IMR-90 (cell line): ENCODE measurements at regions not wholly inside any gene's neighbourhood (a gene's known extent, or its start where the extent isn't known, plus 50 kb on each side); places are given as distances from the start of the nearest gene placed in this dataset.
"Not testable (repeated sequence)": the region's sequence is repeated elsewhere in the genome, so short reads cannot be mapped to it uniquely, and the experiment has no call there.

ENCODE experiments used
- ATAC-seq: fragments of 200-7000 bp; cut with Tn5 transposase; 2 replicates; pipeline ENCODE4 v1.9.1; 2020; ENCODE audit warnings: low read depth, mild to moderate bottlenecking, moderate library complexity
- BruUV-seq: library from RNA; stranded (reverse); fragments of 400-500 nt; replicated peaks from 2 replicates; lab custom pipeline; 2021; lab: Mats Ljungman, UMichigan
- CTCF ChIA-PET: fragments of 300-600 bp; formaldehyde crosslinking; extraction: SDS; loops from one replicate; lab custom pipeline; 2021; ENCODE audit warnings: antibody characterized with exemption; lab: Yijun Ruan, JAX
- POLR2A ChIA-PET: fragments of 300-600 bp; sonication (Branson Sonifier 250); formaldehyde crosslinking; loops from one replicate; lab custom pipeline; 2022; ENCODE audit warnings: antibody characterized with exemption; ENCODE audit not compliant: unreplicated experiment; lab: Charles Lee
- DNase-seq: peaks from one replicate; pipeline ENCODE4 v3.0.0; 2013
- H2AFZ ChIP-seq: replicated peaks from 2 replicates; pipeline ENCODE3; 2013; ENCODE audit warnings: low read length, mild to moderate bottlenecking; ENCODE audit not compliant: poor library complexity
- H2AK5ac ChIP-seq: 2 replicates; pipeline ENCODE4 v1.6.1; 2013; ENCODE audit warnings: low read depth, low read length, inconsistent platforms
- H2AK9ac ChIP-seq: replicated peaks from 2 replicates; pipeline ENCODE3; 2013; ENCODE audit warnings: mild to moderate bottlenecking, low read depth, low read length, moderate library complexity; ENCODE audit not compliant: poor library complexity
- H2BK120ac ChIP-seq: 2 replicates; pipeline ENCODE4 v1.6.1; 2013; ENCODE audit warnings: low read depth, low read length, inconsistent platforms
- H2BK15ac ChIP-seq: 3 replicates; pipeline ENCODE4 v1.6.1; 2013; ENCODE audit warnings: low read depth, low read length, inconsistent platforms
- H2BK20ac ChIP-seq: 2 replicates; pipeline ENCODE4 v1.6.1; 2013; ENCODE audit warnings: low read depth, mild to moderate bottlenecking, inconsistent platforms, low read length, moderate library complexity
- H2BK5ac ChIP-seq: 2 replicates; pipeline ENCODE4 v1.6.1; 2013; ENCODE audit warnings: mild to moderate bottlenecking, low read depth, low read length, inconsistent platforms; ENCODE audit not compliant: poor library complexity, severe bottlenecking
- H3K14ac ChIP-seq: replicated peaks from 2 replicates; pipeline ENCODE4 v1.6.1; 2013; ENCODE audit warnings: low read depth, low read length, inconsistent platforms
- H3K18ac ChIP-seq: 2 replicates; pipeline ENCODE4 v1.6.1; 2013; ENCODE audit warnings: low read depth, low read length, control low read depth
- H3K23ac ChIP-seq: 2 replicates; pipeline ENCODE4 v1.6.1; 2013; ENCODE audit warnings: low read depth, low read length, inconsistent platforms
- H3K27ac ChIP-seq: 2 replicates; pipeline ENCODE4 v1.5.1; 2013; ENCODE audit warnings: mild to moderate bottlenecking, control low read depth, low read length; ENCODE audit not compliant: insufficient read depth
- H3K27me3 ChIP-seq: 2 replicates; pipeline ENCODE4 v1.6.1; 2013; ENCODE audit warnings: low read length; ENCODE audit not compliant: control insufficient read depth, insufficient read depth
- H3K36me3 ChIP-seq: 2 replicates; pipeline ENCODE4 v1.6.1; 2013; ENCODE audit warnings: low read length, mixed read lengths; ENCODE audit not compliant: control insufficient read depth, insufficient read depth
- H3K4ac ChIP-seq: 2 replicates; pipeline ENCODE4 v1.6.1; 2013; ENCODE audit warnings: low read depth, low read length, inconsistent platforms
- H3K4me1 ChIP-seq: 2 replicates; pipeline ENCODE4 v1.6.1; 2013; ENCODE audit warnings: low read length, mixed read lengths; ENCODE audit not compliant: control insufficient read depth, insufficient read depth
- H3K4me2 ChIP-seq: 2 replicates; pipeline ENCODE4 v1.6.1; 2013; ENCODE audit warnings: low read depth, mild to moderate bottlenecking, control low read depth, low read length, moderate library complexity
- H3K4me3 ChIP-seq: 2 replicates; pipeline ENCODE4 v1.5.1; 2013; ENCODE audit warnings: low read depth, mild to moderate bottlenecking, control low read depth, low read length, moderate library complexity; ENCODE audit not compliant: insufficient read depth
- H3K56ac ChIP-seq: 2 replicates; pipeline ENCODE4 v1.6.1; 2013; ENCODE audit warnings: low read length, inconsistent platforms; ENCODE audit not compliant: insufficient read depth; ENCODE audit errors: extremely low read depth
- H3K79me1 ChIP-seq, 2 experiments: 2 replicates each; pipeline ENCODE4 v1.6.1; 2013; ENCODE audit warnings: low read length in 2 of 2, inconsistent platforms in 1 of 2, low read depth in 1 of 2
- H3K9ac ChIP-seq: 2 replicates; pipeline ENCODE4 v1.6.1; 2013; ENCODE audit warnings: low read depth, low read length, control low read depth
- H3K9me1 ChIP-seq: 2 replicates; pipeline ENCODE4 v1.6.1; 2013; ENCODE audit warnings: low read length, inconsistent platforms; ENCODE audit not compliant: insufficient read depth
- H3K9me3 ChIP-seq: 2 replicates; pipeline ENCODE4 v1.6.1; 2013; ENCODE audit warnings: low read length; ENCODE audit not compliant: control insufficient read depth, insufficient read depth
- H4K20me1 ChIP-seq: 2 replicates; pipeline ENCODE4 v1.6.1; 2013; ENCODE audit warnings: low read length, inconsistent platforms; ENCODE audit not compliant: insufficient read depth
- H4K5ac ChIP-seq: 2 replicates; pipeline ENCODE4 v1.6.1; 2013; ENCODE audit warnings: mild to moderate bottlenecking, low read depth, low read length, control low read depth
- H4K8ac ChIP-seq, 2 experiments: 2 replicates each; pipeline ENCODE4 v1.6.1; 2013; ENCODE audit warnings: low read depth in 2 of 2, low read length in 2 of 2, control low read depth in 1 of 2, inconsistent platforms in 1 of 2
- H4K91ac ChIP-seq: 2 replicates; pipeline ENCODE4 v1.6.1; 2013; ENCODE audit warnings: low read depth, low read length, inconsistent platforms; ENCODE audit not compliant: insufficient read depth
- WGBS, 2 experiments: methylation state at CpG; one replicate each; pipeline versions ENCODE4 v1.1.5 to v1.1.7; 2013; ENCODE audit warnings: missing lambda C conversion rate in 2 of 2; ENCODE audit not compliant: insufficient read length in 1 of 2; ENCODE audit errors: extremely low coverage in 2 of 2; 5-methylcytosine and 5-hydroxymethylcytosine counted together
- dilution Hi-C: fragments of 300-500 bp; cut with HindIII; formaldehyde crosslinking; loops from one replicate; pipeline ENCODE4 v1.14.3; 2018; ENCODE audit warnings: low sequenced_read_pairs; ENCODE audit not compliant: unreplicated experiment
- in situ Hi-C: fragments of 300-500 bp; cut with MboI; formaldehyde crosslinking; loops from 3 replicates; pipeline ENCODE4 v1.14.3; 2019; ENCODE audit warnings: low sequenced_read_pairs, inconsistent platforms, mixed read lengths
- intact Hi-C: fragments of 100-400 bp; cut with micrococcal nuclease; formaldehyde crosslinking; loops from 2 replicates; pipeline ENCODE4 v1.10.0; 2022

DNA sequence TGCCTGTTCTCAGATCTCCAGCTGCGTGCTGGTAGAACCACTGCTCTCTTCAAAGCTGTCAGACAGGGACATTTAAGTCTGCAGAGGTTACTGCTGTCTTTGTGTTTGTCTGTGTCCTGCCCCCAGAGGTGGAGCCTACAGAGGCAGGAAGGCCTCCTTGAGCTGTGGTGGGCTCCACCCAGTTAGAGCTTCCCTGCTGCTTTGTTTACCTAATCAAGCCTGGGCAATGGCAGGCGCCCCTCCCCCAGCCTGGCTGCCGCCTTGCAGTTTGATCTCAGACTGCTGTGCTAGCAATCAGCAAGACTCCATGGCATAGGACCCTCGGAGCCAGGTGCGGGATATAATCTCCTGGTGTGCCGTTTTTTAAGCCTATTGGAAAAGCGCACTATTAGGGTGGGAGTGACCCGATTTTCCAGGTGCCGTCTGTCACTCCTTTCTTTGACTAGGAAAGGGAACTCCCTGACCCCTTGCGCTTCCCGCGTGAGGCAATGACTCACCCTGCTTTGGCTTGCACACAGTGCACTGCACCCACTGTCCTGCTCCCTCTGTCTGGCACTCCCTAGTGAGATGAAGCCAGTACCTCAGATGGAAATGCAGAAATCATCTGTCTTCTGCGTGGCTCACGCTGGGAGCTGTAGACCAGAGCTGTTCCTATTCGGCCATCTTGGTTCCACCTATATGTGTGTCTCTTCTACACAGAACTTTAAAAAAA is 355.1 kb downstream of the SUCLG1 start:
- DNase-seq, intact Hi-C loops, H2AFZ ChIP-seq, H2AK5ac ChIP-seq, H4K20me1 ChIP-seq, ATAC-seq, H3K27ac ChIP-seq, H2BK5ac ChIP-seq, H4K5ac ChIP-seq, in situ Hi-C loops, H2BK15ac ChIP-seq, dilution Hi-C loops, H3K36me3 ChIP-seq, H3K9me1 ChIP-seq, H3K14ac ChIP-seq, H2BK120ac ChIP-seq, H3K56ac ChIP-seq, POLR2A ChIA-PET, H3K18ac ChIP-seq, H4K91ac ChIP-seq, H3K23ac ChIP-seq, H3K4me3 ChIP-seq, H3K79me1 ChIP-seq, H2BK20ac ChIP-seq, H3K9me3 ChIP-seq, H2AK9ac ChIP-seq, H3K27me3 ChIP-seq, H3K9ac ChIP-seq, BruUV-seq, H3K4me2 ChIP-seq, H3K4me1 ChIP-seq, H3K4ac ChIP-seq, CTCF ChIA-PET, H4K8ac ChIP-seq: not testable (repeated sequence)
- WGBS, 2 experiments = 80% methylated on average over 5 of the region's 15 CpGs; no CpG with 5 or more reads in 1 of the 2 experiments
